Parathyroid adenoma (tissue), 2 donors: ENCODE measurements at regions not wholly inside any gene's neighbourhood (a gene's known extent, or its start where the extent isn't known, plus 50 kb on each side); places are given as distances from the start of the nearest gene placed in this dataset.

Experiments used
- H2AFZ ChIP-seq: fragments of 300-600 bp; sonication (generic); one replicate; pipeline ENCODE4 v1.7.0; 2017; ENCODE audit warnings: antibody characterized with exemption, mild to moderate bottlenecking
- H3K27ac ChIP-seq: fragments of 300-600 bp; sonication (generic); one replicate; pipeline ENCODE4 v1.7.0; 2017
- H3K27me3 ChIP-seq: fragments of 300-600 bp; sonication (generic); one replicate; pipeline ENCODE4 v1.7.0; 2017; ENCODE audit warnings: low read length; ENCODE audit not compliant: control insufficient read depth, insufficient read depth
- H3K36me3 ChIP-seq: fragments of 300-600 bp; sonication (generic); one replicate; pipeline ENCODE4 v1.7.0; 2017; ENCODE audit warnings: low read length; ENCODE audit not compliant: control insufficient read depth, insufficient read depth
- H3K4me1 ChIP-seq: fragments of 300-600 bp; sonication (generic); one replicate; pipeline ENCODE4 v1.7.0; 2017; ENCODE audit warnings: control low read depth
- H3K4me2 ChIP-seq: fragments of 300-600 bp; sonication (generic); one replicate; pipeline ENCODE4 v1.7.0; 2017; ENCODE audit warnings: low read length
- H3K4me3 ChIP-seq: fragments of 300-600 bp; sonication (generic); one replicate; pipeline ENCODE4 v1.7.0; 2017; ENCODE audit warnings: low read depth, low read length
- H3K79me2 ChIP-seq: fragments of 300-600 bp; sonication (generic); one replicate; pipeline ENCODE4 v1.7.0; 2017; ENCODE audit warnings: control low read depth
- H3K9ac ChIP-seq: fragments of 300-600 bp; sonication (generic); one replicate; pipeline ENCODE4 v1.7.0; 2017; ENCODE audit warnings: mild to moderate bottlenecking
- H3K9me3 ChIP-seq: fragments of 300-600 bp; sonication (generic); one replicate; pipeline ENCODE4 v1.7.0; 2017; ENCODE audit warnings: low read length; ENCODE audit not compliant: control insufficient read depth
- CTCF ChIP-seq: fragments of 300-600 bp; sonication (generic); IDR thresholded peaks from one replicate; pipeline ENCODE4 v1.7.0; 2017; ENCODE audit warnings: antibody characterized with exemption, mild to moderate bottlenecking
- donor health status: primary hyperparathyroidism.

- Histone ChIP-seq H3K27me3 (no peaks in the 10 kb centered on the region), H3K79me2 (no peaks in the 10 kb centered on the region), H3K36me3 (no peaks in the 10 kb centered on the region), H3K27ac (no peak overlapping the region), H3K4me3 (no peak overlapping the region), H3K9ac (no peak overlapping the region), H2AFZ (no peak overlapping the region), H3K4me2 (no peak overlapping the region), H3K4me1 (no peaks in the 10 kb centered on the region), H3K9me3 (no peaks in the 10 kb centered on the region)
- no peak for TF ChIP-seq CTCF
Observed at GRCh38 chr3:113097960-113098447, 107.2 kb downstream of the GTPBP8 start.

- Histone ChIP-seq H3K36me3 (no peaks in the 10 kb centered on the region), H3K9ac (no peak overlapping the region), H3K4me3 (no peak overlapping the region), H3K4me1 (no peaks in the 10 kb centered on the region), H2AFZ (no peak overlapping the region), H3K4me2 (no peak overlapping the region), H3K9me3 (no peaks in the 10 kb centered on the region), H3K27ac (no peak overlapping the region), H3K27me3 (no peaks in the 10 kb centered on the region), H3K79me2 (no peaks in the 10 kb centered on the region)
- no peak for TF ChIP-seq CTCF
Observed at GRCh38 chr3:113100063-113100462, 109.3 kb downstream of the GTPBP8 start.

- no peaks in the 10 kb centered on the region for H3K27me3 ChIP-seq
- no peak overlapping the region for H3K4me3 ChIP-seq
- no peak overlapping the region for H3K4me2 ChIP-seq
- no peaks in the 10 kb centered on the region for H3K9me3 ChIP-seq
- H2AFZ ChIP-seq, result no peak overlapping the region
- H3K4me1 ChIP-seq, result no peaks in the 10 kb centered on the region
- no peak overlapping the region for H3K27ac ChIP-seq
- H3K9ac ChIP-seq, result no peak overlapping the region
- H3K36me3 ChIP-seq, result no peaks in the 10 kb centered on the region
- no peak for TF ChIP-seq CTCF
- no peaks in the 10 kb centered on the region for H3K79me2 ChIP-seq
Observed at GRCh38 chr3:113103588-113103987, 107.8 kb upstream of the BOC start.

GRCh38 chr3:113104357-113105092, 106.8 kb upstream of the BOC start:
- no peaks in the 10 kb centered on the region for H3K9me3 ChIP-seq
- H3K27me3 ChIP-seq, result no peaks in the 10 kb centered on the region
- H3K27ac ChIP-seq, result no peak overlapping the region
- TF ChIP-seq CTCF, result no peak
- H3K79me2 ChIP-seq, result no peaks in the 10 kb centered on the region
- no peak overlapping the region for H3K4me2 ChIP-seq
- no peaks in the 10 kb centered on the region for H3K36me3 ChIP-seq
- H2AFZ ChIP-seq, result no peak overlapping the region
- no peaks in the 10 kb centered on the region for H3K4me1 ChIP-seq
- H3K9ac ChIP-seq, result no peak overlapping the region
- no peak overlapping the region for H3K4me3 ChIP-seq

- H3K9me3 ChIP-seq, result no peaks in the 10 kb centered on the region
- no peaks in the 10 kb centered on the region for H3K4me1 ChIP-seq
- H3K27ac ChIP-seq, result no peak overlapping the region
- H2AFZ ChIP-seq, result no peak overlapping the region
- no peak overlapping the region for H3K9ac ChIP-seq
- H3K4me3 ChIP-seq, result no peak overlapping the region
- no peak overlapping the region for H3K4me2 ChIP-seq
- TF ChIP-seq CTCF, result no peak
- no peaks in the 10 kb centered on the region for H3K79me2 ChIP-seq
- no peaks in the 10 kb centered on the region for H3K36me3 ChIP-seq
- no peaks in the 10 kb centered on the region for H3K27me3 ChIP-seq
Observed at GRCh38 chr3:113105093-113105449, 106.3 kb upstream of the BOC start.
